ENCODE measurements at regions not wholly inside any gene's neighbourhood (a gene's known extent, or its start where the extent isn't known, plus 50 kb on each side); places are given as distances from the start of the nearest gene placed in this dataset.

DNA sequence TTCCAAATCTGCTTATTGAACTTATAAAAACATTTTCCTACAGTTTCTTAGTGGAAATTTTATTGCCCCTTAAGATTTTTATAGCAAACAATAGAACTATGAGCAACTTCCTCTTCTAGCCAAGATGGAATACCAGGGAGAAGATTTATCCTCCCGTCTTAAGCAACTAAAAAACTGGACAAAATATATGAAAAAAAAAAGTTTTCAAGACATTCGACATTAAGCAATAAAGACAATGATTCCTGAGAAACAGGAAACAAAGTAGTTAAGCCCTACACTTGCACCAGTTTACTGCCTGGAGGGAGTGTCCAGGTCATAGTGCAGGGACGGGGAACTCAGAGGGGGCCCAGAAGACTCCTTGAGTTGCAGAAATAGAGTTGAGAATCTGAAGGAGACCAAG lies 516.1 kb upstream of the DIPK2B start:
- peak overlapping the region; percentile 98 for H3K27ac ChIP-seq (ENCODE audit: insufficient read depth, low read depth, low read length)
- CTCF ChIA-PET: no interaction called here
- H3K36me3 ChIP-seq (ENCODE audit: control insufficient read depth in 2 of 2, extremely low read depth in 1 of 2, insufficient read depth in 2 of 2, low read length in 2 of 2): no peaks in the 10 kb centered on the region
- peak overlapping the region; percentile 39 for H3K4me2 ChIP-seq (ENCODE audit: insufficient read depth, low read length)
- H4K20me1 ChIP-seq (replicated peaks; ENCODE audit: control insufficient read depth, extremely low read depth, insufficient read depth, low read length): no peaks in the 10 kb centered on the region
- intact Hi-C loops (cut with micrococcal nuclease) (loop anchor here (2.0 kb wide), 1 partner anchor 26 kb away; no protein-coding TSS in a partner anchor), dilution Hi-C loops (cut with MboI; ENCODE audit: extremely low pct_ligation_motif_present, low sequenced_read_pairs) (no loop called here)
- peaks cover 68% of the 10 kb centered on the region for H3K4me1 ChIP-seq (ENCODE audit: control insufficient read depth, extremely low read depth, insufficient read depth, low read length)
- FAIRE-seq (peak; percentile 64), DNase-seq (ENCODE audit: low read depth, low spot score) (peak; percentile 52)
- POLR2A ChIA-PET: no interaction called here
- H3K9ac ChIP-seq (replicated peaks; ENCODE audit: extremely low read depth, insufficient read depth, low read length): peak overlapping the region; percentile 73
- no peaks in the 10 kb centered on the region for H3K27me3 ChIP-seq (ENCODE audit: control insufficient read depth in 2 of 2, insufficient read depth in 2 of 2, low read length in 2 of 2)
- peaks cover 2% of the 10 kb centered on the region for H3K79me2 ChIP-seq (ENCODE audit: control insufficient read depth, insufficient read depth, low read length)
- H3K9me3 ChIP-seq (replicated peaks; ENCODE audit: control insufficient read depth, insufficient read depth, low read length): no peaks in the 10 kb centered on the region
- BruUV-seq (replicated peaks): no TSS peak
- H3K9me1 ChIP-seq (replicated peaks; ENCODE audit: control insufficient read depth, extremely low read depth, insufficient read depth, low read length): no peaks in the 10 kb centered on the region
- H2AFZ ChIP-seq (ENCODE audit: low read depth, low read length): peak overlapping the region; percentile 9
- no peak overlapping the region for H3K4me3 ChIP-seq (replicated peaks in 1 of 3; ENCODE audit: insufficient read depth in 1 of 3, low read depth in 1 of 3, low read length in 3 of 3)
- TF ChIP-seq MYC (IDR thresholded peaks at IDR 0.05; ENCODE audit: low read depth, low read length): no peak
- TF ChIP-seq FOS (IDR thresholded peaks at IDR 0.05; ENCODE audit: borderline replicate concordance, insufficient read depth, low read length): peak; percentile 10

DNA sequence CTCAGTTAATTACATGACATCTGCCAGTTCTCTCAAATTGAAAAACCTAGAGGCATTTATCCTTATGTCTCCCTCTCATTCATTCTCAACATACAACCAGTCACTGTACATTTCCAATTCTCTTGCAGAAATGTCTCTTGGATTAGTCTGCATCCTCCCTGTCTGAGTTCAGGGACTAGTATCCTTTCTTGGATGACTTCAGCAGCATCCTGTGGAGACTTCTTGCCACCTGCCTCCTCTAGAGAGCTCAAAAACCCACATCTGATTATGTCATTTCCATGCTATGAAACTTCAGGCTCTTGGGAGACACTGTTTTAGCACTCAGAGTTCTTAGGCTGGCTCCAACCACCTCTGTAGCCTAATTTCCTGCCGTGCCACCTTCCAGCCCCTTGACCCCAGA lies 515.1 kb upstream of the DIPK2B start:
- no peaks in the 10 kb centered on the region for H4K20me1 ChIP-seq (replicated peaks; ENCODE audit: control insufficient read depth, extremely low read depth, insufficient read depth, low read length)
- no peaks in the 10 kb centered on the region for H3K27me3 ChIP-seq (ENCODE audit: control insufficient read depth in 2 of 2, insufficient read depth in 2 of 2, low read length in 2 of 2)
- peak overlapping the region; percentile 73 for H3K9ac ChIP-seq (replicated peaks; ENCODE audit: extremely low read depth, insufficient read depth, low read length)
- DNase-seq (ENCODE audit: low read depth, low spot score) (peak; percentile 53), FAIRE-seq (peak; percentile 68)
- no TSS peak for BruUV-seq (replicated peaks)
- H3K79me2 ChIP-seq (ENCODE audit: control insufficient read depth, insufficient read depth, low read length): peaks cover 2% of the 10 kb centered on the region
- peak overlapping the region; percentile 39 for H3K4me2 ChIP-seq (ENCODE audit: insufficient read depth, low read length)
- ChIA-PET CTCF (interaction anchor here (0.8 to 1.6 kb wide), 5 partner anchors 28 to 393 kb away, joined by 3 to 4 read pairs (median 4); no protein-coding TSS in a partner anchor), POLR2A (interaction anchor here (1.3 kb wide), 1 partner anchor 54 kb away, joined by 8 read pairs; no protein-coding TSS in a partner anchor)
- H3K27ac ChIP-seq (ENCODE audit: insufficient read depth, low read depth, low read length): peak overlapping the region; percentile 98
- no peaks in the 10 kb centered on the region for H3K36me3 ChIP-seq (ENCODE audit: control insufficient read depth in 2 of 2, extremely low read depth in 1 of 2, insufficient read depth in 2 of 2, low read length in 2 of 2)
- no peak overlapping the region for H3K4me3 ChIP-seq (replicated peaks in 1 of 3; ENCODE audit: insufficient read depth in 1 of 3, low read depth in 1 of 3, low read length in 3 of 3)
- peaks cover 77% of the 10 kb centered on the region for H3K4me1 ChIP-seq (ENCODE audit: control insufficient read depth, extremely low read depth, insufficient read depth, low read length)
- intact Hi-C loops (cut with micrococcal nuclease): loop anchor here (1.0 to 2.0 kb wide), 4 partner anchors 18 to 208 kb away; no protein-coding TSS in a partner anchor
- TF ChIP-seq JUN (IDR thresholded peaks at IDR 0.05; ENCODE audit: borderline replicate concordance, insufficient read depth, insufficient read length, low read depth) (peak; percentile 28), GATA2 (IDR thresholded peaks at IDR 0.05; ENCODE audit: insufficient read depth, insufficient read length, low read depth, low read length) (peak; percentile 42), FOS (IDR thresholded peaks at IDR 0.05; ENCODE audit: borderline replicate concordance, insufficient read depth, low read length) (peak; percentile 62), POLR2A (IDR thresholded peaks at IDR 0.05; ENCODE audit: low read depth, low read length) (no peak), EZH2 (IDR thresholded peaks at IDR 0.05; ENCODE audit: borderline replicate concordance, low read depth, low read length, severe bottlenecking) (no peak), POLR2AphosphoS5 (IDR thresholded peaks at IDR 0.05; ENCODE audit: insufficient read depth, low read depth, low read length) (peak; percentile 74)
- TF ChIP-seq, protein P1, sequence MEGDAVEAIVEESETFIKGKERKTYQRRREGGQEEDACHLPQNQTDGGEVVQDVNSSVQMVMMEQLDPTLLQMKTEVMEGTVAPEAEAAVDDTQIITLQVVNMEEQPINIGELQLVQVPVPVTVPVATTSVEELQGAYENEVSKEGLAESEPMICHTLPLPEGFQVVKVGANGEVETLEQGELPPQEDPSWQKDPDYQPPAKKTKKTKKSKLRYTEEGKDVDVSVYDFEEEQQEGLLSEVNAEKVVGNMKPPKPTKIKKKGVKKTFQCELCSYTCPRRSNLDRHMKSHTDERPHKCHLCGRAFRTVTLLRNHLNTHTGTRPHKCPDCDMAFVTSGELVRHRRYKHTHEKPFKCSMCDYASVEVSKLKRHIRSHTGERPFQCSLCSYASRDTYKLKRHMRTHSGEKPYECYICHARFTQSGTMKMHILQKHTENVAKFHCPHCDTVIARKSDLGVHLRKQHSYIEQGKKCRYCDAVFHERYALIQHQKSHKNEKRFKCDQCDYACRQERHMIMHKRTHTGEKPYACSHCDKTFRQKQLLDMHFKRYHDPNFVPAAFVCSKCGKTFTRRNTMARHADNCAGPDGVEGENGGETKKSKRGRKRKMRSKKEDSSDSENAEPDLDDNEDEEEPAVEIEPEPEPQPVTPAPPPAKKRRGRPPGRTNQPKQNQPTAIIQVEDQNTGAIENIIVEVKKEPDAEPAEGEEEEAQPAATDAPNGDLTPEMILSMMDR (IDR thresholded peaks at IDR 0.05; ENCODE audit: extremely low read depth in 1 of 2, insufficient read depth in 1 of 2, low read depth in 1 of 2, low read length in 2 of 2): no peak
- H3K9me1 ChIP-seq (replicated peaks; ENCODE audit: control insufficient read depth, extremely low read depth, insufficient read depth, low read length): no peaks in the 10 kb centered on the region
- H2AFZ ChIP-seq (ENCODE audit: low read depth, low read length): no peak overlapping the region
- no peaks in the 10 kb centered on the region for H3K9me3 ChIP-seq (replicated peaks; ENCODE audit: control insufficient read depth, insufficient read depth, low read length)
- dilution Hi-C loops (cut with MboI; ENCODE audit: extremely low pct_ligation_motif_present, low sequenced_read_pairs): no loop called here
